ENCODE measurements at regions not wholly inside any gene's neighbourhood (a gene's known extent, or its start where the extent isn't known, plus 50 kb on each side); places are given as distances from the start of the nearest gene placed in this dataset.

DNA sequence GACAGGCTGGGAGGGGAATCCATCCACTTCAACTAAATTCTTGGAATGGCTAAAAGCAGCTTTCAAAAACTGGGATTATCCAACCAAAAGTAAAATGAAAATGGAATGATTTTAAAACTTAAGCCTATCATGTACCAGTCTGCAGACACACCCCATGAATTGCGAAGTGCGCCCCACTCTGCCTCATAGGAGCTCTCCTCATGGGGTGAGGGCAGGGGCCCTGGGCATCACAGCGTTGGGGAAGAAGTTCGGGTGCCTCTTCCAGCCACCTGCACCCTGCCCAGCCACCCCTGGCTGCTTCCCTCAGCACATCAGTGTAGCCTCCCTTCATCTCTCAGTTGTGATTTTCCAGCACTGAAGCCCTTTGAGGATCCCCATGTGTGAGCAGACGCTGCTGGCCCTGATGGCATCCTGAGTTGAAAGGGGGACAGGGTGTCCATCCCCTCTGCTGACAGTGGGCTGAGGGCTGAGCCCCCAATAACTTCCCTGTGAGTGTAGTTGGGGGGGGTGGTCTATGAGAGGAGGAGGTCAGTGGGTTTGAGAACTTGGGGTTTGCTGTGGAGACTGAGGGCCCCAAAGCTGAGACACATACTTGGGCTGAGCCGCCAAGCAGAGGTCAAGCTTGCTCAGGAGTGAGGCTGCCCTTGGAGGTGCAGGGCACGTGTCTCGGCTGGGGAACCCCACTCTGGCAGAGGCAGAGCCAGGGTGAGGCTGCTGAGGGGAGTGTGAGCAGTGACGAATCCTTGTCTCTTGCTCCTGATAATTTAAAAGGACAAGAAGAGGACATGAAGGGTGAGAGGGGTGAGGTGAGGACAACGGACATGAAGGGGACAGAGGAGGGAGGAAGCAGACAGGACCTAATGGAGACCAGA, 542.1 kb downstream of the TCERG1L start:
- DNase-seq: no peak

DNA sequence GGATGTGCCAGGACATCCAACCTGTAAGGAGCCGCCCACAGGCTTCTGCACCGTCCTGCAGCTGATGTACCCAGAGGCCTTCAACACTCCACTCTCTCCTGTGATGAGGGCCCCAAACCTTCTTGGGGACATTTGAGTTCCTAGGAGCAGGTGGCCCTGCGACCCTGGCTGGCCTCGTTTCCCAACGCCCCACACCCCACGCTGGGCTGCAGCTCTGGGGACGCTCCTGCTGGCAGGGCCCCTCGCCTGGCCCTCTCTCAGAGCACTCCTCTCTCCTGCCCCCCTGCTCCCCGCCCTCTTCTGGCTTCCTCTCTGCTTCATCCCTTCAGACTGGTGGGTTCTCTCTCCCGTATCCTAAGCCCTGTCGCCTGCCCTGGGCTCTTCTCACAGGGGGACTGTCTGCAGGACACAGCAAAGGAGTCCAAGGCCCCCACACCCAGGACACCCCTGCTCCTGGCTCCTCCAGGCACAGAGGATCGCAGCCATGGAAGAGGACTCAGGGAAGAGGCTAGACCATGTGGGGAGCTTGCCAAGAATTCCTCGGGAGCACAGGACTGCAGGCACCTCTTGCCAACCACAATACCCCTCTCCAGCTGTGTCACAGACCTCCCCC, 541.4 kb downstream of the TCERG1L start:
- no peak for DNase-seq

DNA sequence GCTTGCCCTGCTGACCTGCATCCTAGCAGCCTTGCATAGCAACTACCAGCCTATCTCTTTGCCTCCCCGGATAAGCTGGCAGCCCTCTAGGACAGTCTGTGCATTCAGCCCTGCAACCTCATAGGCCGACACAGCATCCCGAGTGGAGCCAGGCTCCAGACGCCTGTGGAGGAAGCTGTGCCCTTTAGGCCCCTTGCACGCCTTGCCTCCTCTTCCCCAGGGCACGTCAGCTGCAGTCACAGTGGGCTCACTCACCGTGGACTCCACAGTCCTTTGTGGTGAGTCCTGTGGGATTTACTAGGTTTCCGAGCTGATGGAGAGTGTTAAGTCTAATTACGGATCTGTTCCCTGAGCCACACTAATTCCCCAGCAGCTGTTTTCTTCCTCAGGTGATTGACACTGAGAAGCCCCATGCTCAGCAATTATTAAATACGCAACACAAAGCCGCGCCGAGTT, 540.0 kb downstream of the TCERG1L start:
- no peak for DNase-seq

DNA sequence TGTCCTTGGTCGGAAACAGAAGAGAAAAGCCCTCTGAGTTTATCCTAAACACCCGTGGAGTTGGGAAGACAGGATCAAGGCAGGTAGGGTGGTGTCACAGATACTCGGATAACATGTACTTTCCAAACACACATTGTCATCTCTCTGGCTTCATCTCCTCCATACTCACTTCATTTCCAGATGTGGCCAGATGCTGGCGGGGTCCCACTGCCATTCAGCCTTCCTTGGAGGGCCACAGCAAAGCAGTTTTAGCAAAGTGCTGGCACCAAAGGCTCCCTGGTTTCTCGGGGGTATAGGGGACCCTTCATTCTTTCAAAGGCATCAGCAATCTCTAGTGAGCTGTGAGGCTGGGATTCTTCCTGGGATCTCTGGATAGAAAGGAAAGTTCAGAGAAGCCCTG, 539.5 kb downstream of the TCERG1L start:
- no peak for DNase-seq

DNA sequence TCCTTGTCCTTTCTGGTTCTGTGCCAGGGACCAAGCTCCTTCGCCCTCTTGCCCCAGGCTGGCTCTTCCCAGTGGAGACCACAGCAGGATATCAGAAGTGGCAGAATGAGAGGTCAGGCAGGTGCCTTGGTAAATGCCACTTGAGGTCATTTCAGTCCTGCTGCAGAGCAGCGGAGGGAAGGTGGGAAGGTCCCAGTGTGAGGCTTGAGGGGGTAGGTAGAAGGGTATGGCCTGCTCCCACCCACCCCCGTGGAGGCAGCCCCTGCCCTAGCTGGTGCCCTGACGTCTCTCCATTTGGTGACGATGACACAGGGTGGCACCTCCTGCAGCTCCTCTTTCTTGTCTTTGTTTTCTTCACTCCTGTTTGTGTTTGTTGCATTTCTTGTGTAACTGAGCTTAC, 538.8 kb downstream of the TCERG1L start:
- DNase-seq: no peak

DNA sequence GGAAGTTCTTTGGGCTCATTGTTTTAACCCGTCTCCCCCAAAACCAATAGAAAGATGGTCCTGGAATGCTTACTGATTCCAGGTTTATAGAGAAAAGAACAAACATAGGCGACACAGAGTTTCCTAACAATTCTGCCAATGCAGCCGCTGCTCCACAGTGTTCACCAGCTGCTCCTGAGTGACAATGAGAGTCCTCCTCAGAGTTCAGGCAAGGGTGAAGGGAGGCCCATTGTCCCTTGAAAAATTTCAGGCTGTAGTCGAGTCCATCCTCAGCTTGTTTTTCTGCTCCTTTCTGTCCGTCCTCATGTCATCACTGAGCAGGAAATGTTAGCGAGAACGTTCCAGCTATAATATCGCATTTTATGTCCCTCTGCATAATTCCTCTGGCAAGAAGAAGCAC, 537.6 kb downstream of the TCERG1L start:
- peak in 2 of 3 donors; percentile 11 to 70 for DNase-seq

DNA sequence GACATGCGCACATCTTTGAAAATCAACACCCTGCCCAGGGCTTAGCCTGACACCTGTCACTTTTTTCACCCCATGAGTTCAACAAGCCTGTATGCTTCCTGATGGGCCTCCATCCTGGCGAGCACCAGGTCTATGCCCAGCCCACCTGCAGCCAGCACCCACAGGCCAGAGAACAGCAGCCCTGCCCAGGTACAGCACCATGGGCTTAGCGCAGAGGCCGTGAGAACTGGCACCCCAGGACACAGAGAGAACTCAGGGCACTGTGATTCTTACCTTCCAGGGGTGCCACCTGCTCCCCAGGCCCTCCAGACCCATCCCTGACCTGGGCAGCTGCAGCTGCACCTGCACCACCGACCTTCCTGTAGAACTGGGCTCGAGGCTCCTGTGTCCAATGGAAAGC, 536.6 kb downstream of the TCERG1L start:
- DNase-seq: no peak

DNA sequence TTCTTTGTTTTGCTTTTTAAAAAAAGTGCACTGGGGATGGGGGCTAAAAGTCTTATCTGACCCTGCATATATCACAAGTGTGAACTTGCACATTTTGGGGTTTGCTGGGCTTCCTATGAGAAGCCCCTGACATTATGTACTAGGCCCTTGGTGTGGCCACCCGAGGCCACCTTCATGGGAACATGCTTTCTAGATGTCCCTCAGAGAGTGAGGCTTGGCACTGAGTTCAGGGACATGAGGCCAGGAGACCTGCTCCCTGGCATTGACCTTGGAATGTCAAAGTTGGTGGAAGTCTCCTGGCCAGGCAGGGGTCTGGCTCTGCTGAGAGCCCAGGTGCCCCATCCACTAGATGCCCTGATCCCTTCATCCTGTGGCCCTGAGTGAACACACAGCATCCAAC, 536.2 kb downstream of the TCERG1L start:
- no peak for DNase-seq

DNA sequence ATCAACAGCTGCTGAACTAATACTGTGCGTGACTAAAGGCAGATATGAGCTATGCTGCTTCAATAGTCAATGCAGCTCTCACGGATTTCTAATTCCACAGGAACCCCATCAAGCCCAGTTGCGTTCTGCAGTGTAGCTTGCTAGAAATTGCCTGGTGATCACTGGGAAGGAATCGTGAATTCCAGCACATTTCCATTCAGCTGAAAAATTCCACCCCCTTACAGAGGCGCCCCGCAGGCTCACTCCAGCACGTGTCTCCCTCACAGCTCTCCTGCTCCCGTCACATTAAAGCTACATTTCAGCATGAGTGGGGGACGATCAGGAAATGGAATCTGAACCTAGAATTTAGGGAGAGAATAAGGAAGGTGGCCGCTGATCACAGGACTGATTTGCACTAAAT, 534.8 kb downstream of the TCERG1L start:
- no peak for DNase-seq

DNA sequence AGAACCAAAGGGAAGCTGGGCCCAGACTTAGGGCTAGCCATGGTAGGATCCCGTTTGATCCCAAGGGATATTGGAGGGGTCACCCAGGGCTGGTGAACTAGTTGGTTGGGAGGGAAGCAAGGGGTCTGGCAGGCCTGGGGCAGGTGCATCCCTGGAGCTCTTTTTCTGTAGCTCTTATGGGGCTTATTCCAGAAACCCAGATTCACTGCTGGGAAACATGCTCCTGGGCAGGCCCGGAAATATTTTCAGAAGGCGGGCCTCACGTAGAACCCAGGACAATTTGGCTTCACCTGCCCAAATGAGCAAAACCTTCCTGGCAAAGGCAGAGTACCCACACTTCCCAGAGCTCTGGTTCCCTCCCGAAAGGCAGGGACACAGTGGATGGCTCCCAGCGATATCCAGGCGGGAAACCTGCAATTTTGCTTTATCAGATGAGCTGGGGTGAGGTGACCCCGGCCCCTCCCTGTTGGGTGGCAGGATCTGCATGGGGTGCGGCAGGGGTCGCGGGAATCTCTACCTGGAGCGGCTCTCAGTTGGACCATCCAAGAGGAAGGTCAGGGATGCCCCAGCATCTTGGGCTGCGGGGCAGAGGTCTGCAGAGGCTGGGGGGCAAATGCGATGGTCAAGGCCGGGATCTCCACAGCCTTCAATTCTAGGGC, 533.9 kb downstream of the TCERG1L start:
- DNase-seq: no peak

DNA sequence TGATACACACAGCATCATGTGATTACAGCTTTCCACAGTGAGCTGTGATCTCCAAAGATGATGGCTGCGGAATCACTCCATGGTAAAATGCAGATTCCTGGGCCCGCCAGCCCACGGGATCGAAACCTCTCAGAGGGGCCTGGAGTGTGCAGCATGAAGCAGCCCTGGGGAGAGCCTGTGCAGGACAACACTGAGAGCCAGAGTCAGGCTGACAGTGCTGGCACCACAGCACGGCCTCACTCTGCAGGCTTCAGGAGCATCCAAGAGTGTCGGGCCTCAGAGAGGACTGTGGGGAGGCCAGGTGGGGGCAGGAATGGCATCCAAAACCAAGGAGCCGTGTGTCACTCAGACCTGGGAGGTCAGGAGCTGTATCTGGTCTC, 533.4 kb downstream of the TCERG1L start:
- no peak for DNase-seq

DNA sequence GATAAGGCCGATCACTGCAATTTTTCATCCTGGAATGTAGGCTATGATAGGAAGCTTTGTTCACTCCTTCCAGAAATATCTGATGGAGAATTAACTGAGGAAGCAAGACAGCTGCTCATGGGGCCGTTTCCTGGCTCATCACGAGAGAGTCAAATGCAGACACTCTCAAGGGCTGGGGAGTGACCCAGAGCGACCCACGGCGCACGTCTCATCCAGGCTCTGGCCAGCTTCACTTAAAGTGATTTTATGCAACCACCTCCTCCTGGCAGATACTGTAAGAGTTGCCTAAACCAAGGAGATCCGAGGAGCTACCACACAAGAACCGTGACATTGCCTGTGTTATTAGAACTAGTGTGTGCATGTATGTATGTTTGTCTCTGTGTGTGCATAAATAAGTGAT, 530.8 kb downstream of the TCERG1L start:
- DNase-seq: no peak

DNA sequence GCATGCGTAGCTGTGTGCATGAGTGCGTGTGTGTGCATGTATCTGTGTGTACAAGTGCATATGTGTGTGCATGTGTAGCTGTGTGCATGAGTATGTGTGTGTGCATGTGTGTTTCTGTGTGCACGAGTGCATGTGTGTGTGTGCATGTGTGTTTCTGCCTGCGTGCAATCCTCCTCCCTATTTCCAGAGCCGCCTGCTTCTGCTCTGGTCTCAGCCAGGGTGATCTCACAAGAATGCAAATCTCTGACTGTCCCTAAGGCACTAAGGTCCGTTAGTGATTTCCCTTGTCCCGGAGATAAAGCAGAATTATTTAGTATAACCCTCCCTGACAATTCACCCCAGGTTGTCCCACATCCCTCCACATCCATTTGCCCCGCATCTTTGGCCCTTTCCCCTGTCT, 530.3 kb downstream of the TCERG1L start:
- no peak for DNase-seq

DNA sequence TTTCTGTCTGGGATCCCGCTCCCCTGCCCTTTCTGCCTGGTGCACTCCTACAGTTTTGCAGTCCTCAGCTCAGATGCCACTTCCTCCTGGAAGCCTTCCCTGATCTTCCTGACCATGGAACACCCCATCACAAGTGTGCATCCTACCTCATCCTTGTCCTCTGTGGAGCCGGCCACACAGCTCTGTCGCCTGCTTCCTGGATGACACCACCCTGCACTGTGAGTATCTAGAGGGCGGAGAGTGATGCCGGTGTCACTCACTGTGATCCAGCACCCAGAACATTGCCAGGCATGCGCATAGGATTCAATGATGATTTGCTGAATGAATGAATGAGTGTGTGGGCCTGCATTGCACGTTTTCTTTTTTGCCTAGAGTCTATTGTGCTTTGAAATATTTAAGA, 529.9 kb downstream of the TCERG1L start:
- DNase-seq: no peak

DNA sequence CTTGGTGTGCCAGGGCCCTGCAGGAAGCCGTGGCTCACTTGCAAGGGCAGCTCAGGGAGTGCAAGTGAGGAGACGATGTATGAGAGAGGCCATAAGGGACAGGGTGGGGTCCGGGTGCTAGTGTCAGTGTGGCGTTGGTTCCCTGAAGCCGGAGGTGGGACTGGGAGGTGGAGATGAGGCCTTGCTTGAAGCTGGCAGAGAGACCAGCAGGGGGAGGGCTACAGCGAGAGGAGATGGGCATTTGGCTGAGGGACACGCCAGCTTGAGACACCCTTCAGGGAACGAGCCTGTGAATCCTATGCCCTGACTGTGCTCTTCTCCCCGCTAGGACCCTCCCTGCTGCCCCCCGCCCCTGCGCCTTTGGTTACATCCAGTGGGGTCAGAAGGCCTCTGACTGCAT, 529.1 kb downstream of the TCERG1L start:
- no peak for DNase-seq

DNA sequence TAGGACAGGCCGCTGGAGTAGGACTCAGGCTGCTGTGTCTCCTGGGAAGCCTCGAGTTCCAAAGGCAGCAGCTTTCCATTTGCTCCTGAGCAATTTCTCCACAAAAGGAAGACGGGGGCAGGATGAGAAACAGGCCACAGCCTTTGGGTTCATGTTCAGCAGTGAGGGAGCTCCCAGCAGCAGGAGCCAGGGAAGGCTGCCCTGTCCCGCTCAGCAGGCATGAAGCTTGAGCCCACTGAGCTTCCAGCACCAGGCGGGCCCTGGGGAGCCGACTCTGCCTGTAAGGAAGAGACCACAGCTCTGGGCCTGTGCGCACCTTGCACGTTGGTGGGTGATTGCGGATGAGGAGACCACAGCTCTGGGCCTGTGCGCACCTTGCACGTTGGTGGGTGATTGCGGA, 527.2 kb downstream of the TCERG1L start:
- no peak for DNase-seq

DNA sequence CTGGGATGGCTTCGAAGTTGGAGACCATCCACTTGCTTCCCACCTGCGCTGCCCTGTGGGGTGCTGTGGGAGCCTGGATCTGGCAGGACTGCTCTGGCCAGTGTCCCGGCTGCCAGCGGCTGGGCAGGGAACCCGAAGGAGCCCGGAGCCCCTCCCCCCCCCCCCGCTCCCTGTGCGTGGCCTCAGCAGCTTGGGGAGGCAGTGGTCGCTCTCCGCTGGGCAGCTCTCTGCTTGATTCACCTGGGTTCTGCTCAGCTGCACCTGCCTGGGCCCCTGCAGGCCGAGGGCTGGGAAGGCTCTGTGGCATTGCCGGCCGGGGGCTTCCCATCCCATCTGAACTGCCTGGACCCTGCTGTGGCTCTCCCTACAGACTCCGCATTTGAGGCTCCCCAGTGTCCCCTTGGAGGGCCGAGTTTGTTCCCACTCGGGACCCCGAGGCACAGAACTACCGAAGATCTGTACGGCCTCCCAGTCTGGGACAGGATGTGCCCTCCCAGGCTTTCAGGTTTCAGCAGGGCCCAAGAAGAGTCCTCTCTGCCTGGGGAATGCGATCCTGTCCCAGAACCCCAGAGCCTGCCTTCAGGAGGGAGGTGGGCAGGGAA, 525.1 kb downstream of the TCERG1L start:
- DNase-seq: no peak

DNA sequence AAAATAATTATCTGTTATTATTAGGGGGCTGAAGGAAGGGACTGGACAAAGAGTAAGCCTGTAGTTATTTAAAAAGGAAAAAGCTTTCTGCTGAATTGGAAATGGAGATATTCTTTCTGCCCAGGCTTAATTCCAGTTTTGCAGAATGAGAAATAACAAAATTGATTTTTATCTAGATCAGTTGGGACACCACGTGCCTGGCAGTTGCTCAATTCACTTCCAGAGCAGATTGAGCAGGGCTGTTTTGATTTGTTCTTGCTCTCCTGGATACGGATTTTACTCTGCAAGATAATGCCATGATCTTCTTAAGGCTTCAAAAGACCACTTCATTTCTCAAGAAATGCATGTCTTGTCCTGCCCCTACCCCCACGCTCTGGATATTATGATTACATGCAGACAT, 524.3 kb downstream of the TCERG1L start:
- DNase-seq: peak; percentile 9 to 59 (median 30)

DNA sequence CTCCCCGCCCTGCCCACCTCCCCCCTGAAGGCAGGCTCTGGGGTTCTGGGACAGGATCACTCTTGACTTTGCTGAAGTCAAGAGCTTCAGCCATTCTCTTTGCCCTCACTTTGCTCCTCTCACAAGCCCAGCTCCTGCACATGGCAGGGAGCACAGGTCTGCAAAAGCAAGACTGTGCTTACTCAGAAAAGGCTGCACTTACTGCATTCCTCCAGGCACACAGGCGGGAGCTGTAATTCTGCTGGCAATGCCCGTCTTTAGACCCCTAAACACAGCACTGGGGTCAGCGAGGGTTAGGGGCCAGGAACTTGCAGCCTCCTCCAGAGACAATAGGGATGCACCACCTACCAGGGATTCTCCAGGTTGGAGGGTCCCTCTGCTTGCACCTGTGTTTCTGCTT, 523.7 kb downstream of the TCERG1L start:
- DNase-seq: no peak

DNA sequence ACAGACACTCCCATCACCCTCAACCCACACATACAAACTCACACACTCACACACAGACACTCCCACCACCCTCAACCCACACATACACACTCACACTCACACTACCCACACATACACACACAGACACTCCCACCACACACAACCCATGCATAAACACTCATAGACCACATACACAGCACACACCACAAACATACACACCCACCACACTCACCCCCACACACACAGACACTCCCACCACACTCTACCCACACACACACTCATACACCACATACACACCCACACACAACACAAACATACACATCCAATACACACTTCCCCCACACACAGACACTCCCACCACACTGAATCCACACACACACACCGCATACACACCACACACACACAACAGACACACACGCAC, 521.2 kb downstream of the TCERG1L start:
- DNase-seq: no peak

DNA sequence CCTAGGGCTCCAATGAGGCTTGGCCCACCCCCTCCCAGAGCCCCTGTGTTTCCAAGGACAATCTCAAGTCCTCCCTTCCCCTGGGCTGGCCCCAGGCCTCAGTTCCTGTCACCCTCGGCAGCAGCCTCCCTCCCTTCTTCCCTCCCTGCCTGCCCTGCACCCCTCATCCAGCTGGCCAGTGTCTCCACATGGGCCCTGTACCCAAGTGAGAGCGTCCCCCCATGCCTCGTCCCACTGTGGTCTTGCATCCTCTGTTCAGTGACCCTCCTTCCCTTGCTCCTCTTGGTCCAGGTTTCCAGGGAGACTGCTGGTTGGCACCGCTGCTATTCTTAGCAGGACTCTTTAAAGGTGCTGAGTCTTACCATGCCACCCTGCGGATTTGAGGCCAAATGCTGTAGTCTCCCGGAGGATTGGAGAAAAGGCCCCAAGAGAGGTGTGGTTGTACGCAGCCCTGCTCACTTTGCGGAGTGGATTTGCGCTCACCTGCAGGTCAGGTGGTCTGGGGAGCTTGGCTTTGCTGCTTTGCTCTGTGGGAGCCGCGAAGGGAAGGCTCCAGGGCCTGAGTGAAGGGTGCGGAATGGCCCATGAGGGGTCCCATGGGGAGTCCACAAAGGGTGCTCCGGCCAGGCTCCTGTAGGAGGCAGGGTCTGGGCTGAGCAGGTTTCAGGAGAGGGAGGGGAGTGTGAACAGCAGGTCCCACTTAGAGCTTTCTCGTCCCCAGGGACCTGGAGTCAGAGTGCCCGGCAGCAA, 519.2 kb downstream of the TCERG1L start:
- DNase-seq: no peak

DNA sequence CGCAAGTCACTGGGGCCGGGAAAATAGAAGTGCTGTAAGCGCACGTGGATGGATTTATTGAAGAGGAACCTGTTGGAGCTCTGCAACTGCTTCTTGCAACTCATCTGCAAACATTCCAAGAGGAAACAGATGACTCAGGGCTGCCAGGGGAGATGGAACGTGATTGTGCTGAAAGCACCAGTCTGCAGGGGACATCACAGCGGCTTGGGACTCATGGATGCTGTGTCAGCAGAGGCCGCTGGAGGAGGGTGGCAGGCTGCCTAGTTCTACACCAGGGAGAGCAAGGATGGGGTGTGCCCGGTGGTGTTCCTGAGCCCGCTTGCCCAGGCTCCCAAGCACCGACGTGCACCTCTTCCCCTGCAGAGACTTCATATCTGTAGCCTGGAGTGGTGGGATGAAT, 515.7 kb downstream of the TCERG1L start:
- DNase-seq: no peak

Data from muscle of back (tissue), 3 donors.